HCT116 (cell line): ENCODE measurements at regions not wholly inside any gene's neighbourhood (a gene's known extent, or its start where the extent isn't known, plus 50 kb on each side); places are given as distances from the start of the nearest gene placed in this dataset.

Experiments used
- ATAC-seq: fragments of 200-7000 bp; cut with Tn5 transposase; 2 replicates; pipeline ENCODE4 v1.9.1; 2020; ENCODE audit warnings: mild to moderate bottlenecking, moderate library complexity
- BruUV-seq: library from RNA; stranded (reverse); fragments of 400-500 nt; replicated peaks from 2 replicates; lab custom pipeline; 2021; lab: Mats Ljungman, UMichigan
- CTCF ChIA-PET: fragments of 300-600 bp; sonication (Branson Sonifier 250); formaldehyde crosslinking; loops from one replicate; lab custom pipeline; 2021; ENCODE audit warnings: antibody characterized with exemption; lab: Charles Lee
- POLR2A ChIA-PET: fragments of 300-600, 350-600 bp; sonication (Branson Sonifier 250); formaldehyde crosslinking; loops from one replicate; lab custom pipeline; 2021; ENCODE audit warnings: antibody characterized with exemption; lab: Charles Lee
- RAD21 ChIA-PET, 2 experiments: fragments of 300-600 bp; sonication (Branson Sonifier 250); formaldehyde crosslinking; loops; one replicate each; lab custom pipeline; 2023; ENCODE audit warnings: low total read pairs in 2 of 2; ENCODE audit not compliant: uncharacterized antibody in 2 of 2, unreplicated experiment in 2 of 2, low non-redundant PET in 1 of 2; lab: Charles Lee
- DNase-seq: peaks from one replicate; pipeline ENCODE4 v3.0.0-alpha.2; 2010; ENCODE audit warnings: low read depth, low spot score
- H2AFZ ChIP-seq: fragments of 200-600 bp; shearing (Covaris generic), sonication (generic); 2 replicates; pipeline ENCODE4 v1.6.1; 2017; ENCODE audit warnings: low read depth, mixed run types, mixed read lengths, antibody characterized with exemption, low read length; ENCODE audit not compliant: poor library complexity, severe bottlenecking
- H3K27ac ChIP-seq: 2 replicates; pipeline ENCODE4 v1.5.1; 2012; ENCODE audit warnings: low read depth, low read length
- H3K27me3 ChIP-seq: fragments of 200-600 bp; sonication (generic); 2 replicates; pipeline ENCODE4 v1.6.1; 2016; ENCODE audit warnings: mixed run types, low read length, mixed read lengths; ENCODE audit not compliant: insufficient read depth
- H3K36me3 ChIP-seq, 2 experiments: fragments of 200-500 bp in 1 of 2; fragments of 200-600 bp in 1 of 2; sonication (Bioruptor generic) in 1 of 2; sonication (generic) in 1 of 2; 2 replicates each; pipeline versions ENCODE4 v1.5.1 to v1.6.1; 2014 to 2016; ENCODE audit warnings: low read length in 2 of 2, inconsistent platforms in 1 of 2, mixed read lengths in 1 of 2, mixed run types in 1 of 2; ENCODE audit not compliant: insufficient read depth in 2 of 2, control insufficient read depth in 1 of 2
- H3K4me1 ChIP-seq, 2 experiments: fragments of 200-600 bp in 1 of 2; sonication (generic) in 1 of 2; 2 replicates each; pipeline versions ENCODE4 v1.5.1 to v1.6.1; 2012 to 2017; ENCODE audit warnings: low read length in 2 of 2, inconsistent platforms in 1 of 2, mild to moderate bottlenecking in 1 of 2, mixed read lengths in 1 of 2, mixed run types in 1 of 2, moderate library complexity in 1 of 2; ENCODE audit not compliant: insufficient read depth in 2 of 2, control insufficient read depth in 1 of 2
- H3K4me2 ChIP-seq: fragments of 200-600 bp; sonication (generic); 2 replicates; pipeline ENCODE4 v1.6.1; 2017; ENCODE audit warnings: mixed run types, low read length, mixed read lengths
- H3K4me3 ChIP-seq, 2 experiments: fragments of 200-600 bp in 1 of 2; sonication (generic) in 1 of 2; replicated peaks in 1 of 2; 2 replicates each; pipeline ENCODE4 v1.5.1; 2011 to 2016; ENCODE audit warnings: low read length in 2 of 2, control low read depth in 1 of 2, low read depth in 1 of 2, mild to moderate bottlenecking in 1 of 2, mixed read lengths in 1 of 2, mixed run types in 1 of 2
- H3K79me2 ChIP-seq: fragments of 200-600 bp; sonication (generic); 2 replicates; pipeline ENCODE4 v1.6.1; 2017; ENCODE audit warnings: mild to moderate bottlenecking, mixed run types, low read length, moderate library complexity, mixed read lengths; ENCODE audit not compliant: insufficient read depth
- H3K9ac ChIP-seq: fragments of 200-600 bp; sonication (generic); 2 replicates; pipeline ENCODE4 v1.6.1; 2016; ENCODE audit warnings: low read length, mixed read lengths
- H3K9me2 ChIP-seq: fragments of 200-600 bp; sonication (generic), shearing (Covaris generic); 2 replicates; pipeline ENCODE4 v1.6.1; 2017; ENCODE audit warnings: mixed run types, mild to moderate bottlenecking, moderate library complexity; ENCODE audit not compliant: insufficient read depth
- H3K9me3 ChIP-seq, 2 experiments: fragments of 200-500 bp in 1 of 2; fragments of 200-600 bp in 1 of 2; sonication (Bioruptor generic) in 1 of 2; sonication (generic) in 1 of 2; 2 replicates each; pipeline ENCODE4 v1.6.1; 2014 to 2017; ENCODE audit warnings: low read length in 2 of 2, mixed read lengths in 2 of 2, inconsistent platforms in 1 of 2, low read depth in 1 of 2, mild to moderate bottlenecking in 1 of 2, mixed run types in 1 of 2, moderate library complexity in 1 of 2; ENCODE audit not compliant: control insufficient read depth in 1 of 2, insufficient read depth in 1 of 2
- H4K20me1 ChIP-seq: fragments of 200-600 bp; sonication (generic), shearing (Covaris generic); 2 replicates; pipeline ENCODE4 v1.6.1; 2017; ENCODE audit warnings: mixed run types, mild to moderate bottlenecking, moderate library complexity; ENCODE audit not compliant: insufficient read depth
- CBX3 ChIP-seq: IDR thresholded peaks from 2 replicates; pipeline ENCODE4 v1.6.1; 2012; ENCODE audit warnings: low read depth
- ELF1 ChIP-seq: IDR thresholded peaks from 2 replicates; pipeline ENCODE4 v1.6.1; 2012; ENCODE audit warnings: low read depth, borderline replicate concordance
- POLR2AphosphoS5 ChIP-seq: IDR thresholded peaks from 2 replicates; pipeline ENCODE4 v1.6.1; 2011; ENCODE audit warnings: mild to moderate bottlenecking, low read depth, low read length, moderate library complexity
- RAD21 ChIP-seq: IDR thresholded peaks from 2 replicates; pipeline ENCODE4 v1.6.1; 2012; ENCODE audit warnings: low read depth, mild to moderate bottlenecking
- SP1 ChIP-seq: IDR thresholded peaks from 2 replicates; pipeline ENCODE4 v1.6.1; 2012; ENCODE audit warnings: low read depth
- TCF7L2 ChIP-seq: IDR thresholded peaks from 2 replicates; pipeline ENCODE4 v1.7.0; 2011; ENCODE audit warnings: borderline replicate concordance, inconsistent platforms; ENCODE audit not compliant: insufficient read depth, insufficient read length; ENCODE audit errors: extremely low read depth
- intact Hi-C: fragments of 100-400 bp; cut with micrococcal nuclease; formaldehyde crosslinking; loops from 2 replicates; pipeline ENCODE4 v1.10.0; 2022
- TF ChIP-seq, protein P1 (sequence below): IDR thresholded peaks from 2 replicates; pipeline ENCODE4 v1.6.1; 2011; ENCODE audit warnings: mild to moderate bottlenecking, low read length, moderate library complexity; ENCODE audit not compliant: insufficient replicate concordance; ENCODE audit errors: extremely low read depth
- TF ChIP-seq, protein P2 (sequence below): IDR thresholded peaks from 2 replicates; pipeline ENCODE4 v1.6.1; 2012; ENCODE audit warnings: low read depth
- TF ChIP-seq, protein P3 (sequence below), 3 experiments: fragments of 200-600 bp in 1 of 3; sonication (generic) in 1 of 3; IDR thresholded peaks in 2 of 3; conservative IDR thresholded peaks in 1 of 3; 2 replicates each; pipeline ENCODE4 v1.5.1; 2012 to 2017; ENCODE audit warnings: low read depth in 2 of 3, low read length in 2 of 3, antibody characterized with exemption in 1 of 3, borderline replicate concordance in 1 of 3, control low read depth in 1 of 3, mild to moderate bottlenecking in 1 of 3, mixed read lengths in 1 of 3, mixed run types in 1 of 3, moderate library complexity in 1 of 3; ENCODE audit not compliant: insufficient read depth in 1 of 3

DNA sequence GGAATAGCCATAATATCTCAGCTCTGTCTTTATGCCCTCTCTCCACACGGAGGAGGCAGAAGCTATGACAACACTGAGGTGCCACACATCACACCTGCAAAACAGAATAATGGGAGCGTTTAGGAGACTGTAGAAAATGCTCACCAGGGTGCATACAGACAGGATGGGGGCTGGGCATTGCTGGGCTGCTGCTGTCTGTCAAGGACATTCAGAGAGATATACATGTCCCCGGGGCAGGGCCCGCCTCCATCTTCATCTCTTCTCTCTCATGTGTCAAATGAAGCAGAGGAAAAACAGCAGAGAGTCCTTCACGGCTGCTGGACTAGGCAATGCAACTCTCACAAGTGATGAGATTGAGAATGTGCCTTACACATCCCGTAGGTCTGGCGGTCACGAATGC, 65.3 kb upstream of the DHRSX start:
- Histone ChIP-seq H3K4me1 (no peaks in the 10 kb centered on the region), H2AFZ (no peak overlapping the region), H3K4me3 (no peak overlapping the region), H4K20me1 (no peaks in the 10 kb centered on the region), H3K9ac (no peak overlapping the region), H3K27ac (no peak overlapping the region), H3K79me2 (no peaks in the 10 kb centered on the region), H3K9me2 (no peaks in the 10 kb centered on the region), H3K9me3 (no peaks in the 10 kb centered on the region), H3K36me3 (no peaks in the 10 kb centered on the region)
- CTCF ChIA-PET = no interaction called here
- POLR2A ChIA-PET = no interaction called here
- RAD21 ChIA-PET = no interaction called here
- ATAC-seq (no peak), DNase-seq (no peak)
- intact Hi-C loops = no loop called here
- no TSS peak for BruUV-seq
- TF ChIP-seq, protein P1, sequence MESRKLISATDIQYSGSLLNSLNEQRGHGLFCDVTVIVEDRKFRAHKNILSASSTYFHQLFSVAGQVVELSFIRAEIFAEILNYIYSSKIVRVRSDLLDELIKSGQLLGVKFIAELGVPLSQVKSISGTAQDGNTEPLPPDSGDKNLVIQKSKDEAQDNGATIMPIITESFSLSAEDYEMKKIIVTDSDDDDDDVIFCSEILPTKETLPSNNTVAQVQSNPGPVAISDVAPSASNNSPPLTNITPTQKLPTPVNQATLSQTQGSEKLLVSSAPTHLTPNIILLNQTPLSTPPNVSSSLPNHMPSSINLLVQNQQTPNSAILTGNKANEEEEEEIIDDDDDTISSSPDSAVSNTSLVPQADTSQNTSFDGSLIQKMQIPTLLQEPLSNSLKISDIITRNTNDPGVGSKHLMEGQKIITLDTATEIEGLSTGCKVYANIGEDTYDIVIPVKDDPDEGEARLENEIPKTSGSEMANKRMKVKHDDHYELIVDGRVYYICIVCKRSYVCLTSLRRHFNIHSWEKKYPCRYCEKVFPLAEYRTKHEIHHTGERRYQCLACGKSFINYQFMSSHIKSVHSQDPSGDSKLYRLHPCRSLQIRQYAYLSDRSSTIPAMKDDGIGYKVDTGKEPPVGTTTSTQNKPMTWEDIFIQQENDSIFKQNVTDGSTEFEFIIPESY = no peak
- no peak for TF ChIP-seq RAD21
- TF ChIP-seq, protein P2, sequence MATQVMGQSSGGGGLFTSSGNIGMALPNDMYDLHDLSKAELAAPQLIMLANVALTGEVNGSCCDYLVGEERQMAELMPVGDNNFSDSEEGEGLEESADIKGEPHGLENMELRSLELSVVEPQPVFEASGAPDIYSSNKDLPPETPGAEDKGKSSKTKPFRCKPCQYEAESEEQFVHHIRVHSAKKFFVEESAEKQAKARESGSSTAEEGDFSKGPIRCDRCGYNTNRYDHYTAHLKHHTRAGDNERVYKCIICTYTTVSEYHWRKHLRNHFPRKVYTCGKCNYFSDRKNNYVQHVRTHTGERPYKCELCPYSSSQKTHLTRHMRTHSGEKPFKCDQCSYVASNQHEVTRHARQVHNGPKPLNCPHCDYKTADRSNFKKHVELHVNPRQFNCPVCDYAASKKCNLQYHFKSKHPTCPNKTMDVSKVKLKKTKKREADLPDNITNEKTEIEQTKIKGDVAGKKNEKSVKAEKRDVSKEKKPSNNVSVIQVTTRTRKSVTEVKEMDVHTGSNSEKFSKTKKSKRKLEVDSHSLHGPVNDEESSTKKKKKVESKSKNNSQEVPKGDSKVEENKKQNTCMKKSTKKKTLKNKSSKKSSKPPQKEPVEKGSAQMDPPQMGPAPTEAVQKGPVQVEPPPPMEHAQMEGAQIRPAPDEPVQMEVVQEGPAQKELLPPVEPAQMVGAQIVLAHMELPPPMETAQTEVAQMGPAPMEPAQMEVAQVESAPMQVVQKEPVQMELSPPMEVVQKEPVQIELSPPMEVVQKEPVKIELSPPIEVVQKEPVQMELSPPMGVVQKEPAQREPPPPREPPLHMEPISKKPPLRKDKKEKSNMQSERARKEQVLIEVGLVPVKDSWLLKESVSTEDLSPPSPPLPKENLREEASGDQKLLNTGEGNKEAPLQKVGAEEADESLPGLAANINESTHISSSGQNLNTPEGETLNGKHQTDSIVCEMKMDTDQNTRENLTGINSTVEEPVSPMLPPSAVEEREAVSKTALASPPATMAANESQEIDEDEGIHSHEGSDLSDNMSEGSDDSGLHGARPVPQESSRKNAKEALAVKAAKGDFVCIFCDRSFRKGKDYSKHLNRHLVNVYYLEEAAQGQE = no peak
- TF ChIP-seq TCF7L2 = no peak
- TF ChIP-seq POLR2AphosphoS5 = no peak
- TF ChIP-seq, protein P3, sequence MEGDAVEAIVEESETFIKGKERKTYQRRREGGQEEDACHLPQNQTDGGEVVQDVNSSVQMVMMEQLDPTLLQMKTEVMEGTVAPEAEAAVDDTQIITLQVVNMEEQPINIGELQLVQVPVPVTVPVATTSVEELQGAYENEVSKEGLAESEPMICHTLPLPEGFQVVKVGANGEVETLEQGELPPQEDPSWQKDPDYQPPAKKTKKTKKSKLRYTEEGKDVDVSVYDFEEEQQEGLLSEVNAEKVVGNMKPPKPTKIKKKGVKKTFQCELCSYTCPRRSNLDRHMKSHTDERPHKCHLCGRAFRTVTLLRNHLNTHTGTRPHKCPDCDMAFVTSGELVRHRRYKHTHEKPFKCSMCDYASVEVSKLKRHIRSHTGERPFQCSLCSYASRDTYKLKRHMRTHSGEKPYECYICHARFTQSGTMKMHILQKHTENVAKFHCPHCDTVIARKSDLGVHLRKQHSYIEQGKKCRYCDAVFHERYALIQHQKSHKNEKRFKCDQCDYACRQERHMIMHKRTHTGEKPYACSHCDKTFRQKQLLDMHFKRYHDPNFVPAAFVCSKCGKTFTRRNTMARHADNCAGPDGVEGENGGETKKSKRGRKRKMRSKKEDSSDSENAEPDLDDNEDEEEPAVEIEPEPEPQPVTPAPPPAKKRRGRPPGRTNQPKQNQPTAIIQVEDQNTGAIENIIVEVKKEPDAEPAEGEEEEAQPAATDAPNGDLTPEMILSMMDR (IDR thresholded peaks at IDR 0.05 in 2 of 3, conservative IDR thresholded peaks at IDR 0.05 in 1 of 3; ENCODE audit: borderline replicate concordance in 1 of 3, insufficient read depth in 1 of 3, low read depth in 2 of 3, low read length in 2 of 3) = no peak
- no peak for TF ChIP-seq SP1
- TF ChIP-seq CBX3 = no peak
- no peak for TF ChIP-seq ELF1
- TF ChIP-seq, all 23 proteins: peak for 0
- Histone ChIP-seq H3K4me2 (no peak overlapping the region), H3K27me3 (no peaks in the 10 kb centered on the region)
